H1 (cell line): ENCODE measurements at regions not wholly inside any gene's neighbourhood (a gene's known extent, or its start where the extent isn't known, plus 50 kb on each side); places are given as distances from the start of the nearest gene placed in this dataset.

Source experiments
- CTCF ChIA-PET: fragments of 300-600 bp; sonication (Branson Sonifier 250); formaldehyde crosslinking; loops from one replicate; lab custom pipeline; 2021; ENCODE audit not compliant: partially characterized antibody; lab: Charles Lee
- POLR2A ChIA-PET: fragments of 300-600 bp; sonication (Branson Sonifier 250); formaldehyde crosslinking; loops from one replicate; lab custom pipeline; 2021; ENCODE audit warnings: inconsistent platforms; ENCODE audit not compliant: partially characterized antibody; lab: Charles Lee
- DNase-seq, 2 experiments: peaks; one replicate each; pipeline versions ENCODE4 v3.0.0 to v3.0.0-alpha.2; 2010 to 2022; ENCODE audit warnings: low spot score in 2 of 2, low read depth in 1 of 2, mixed read lengths in 1 of 2
- FAIRE-seq: peaks from 2 replicates; lab custom pipeline; 2011; peaks lifted over from hg19 to GRCh38; lab: Jason Lieb, UNC
- H2AFZ ChIP-seq: 2 replicates; pipeline ENCODE4 v1.8.1; 2012; ENCODE audit warnings: low read length, inconsistent platforms
- H2AK5ac ChIP-seq: 2 replicates; pipeline ENCODE4 v1.6.1; 2013; ENCODE audit warnings: low read depth, low read length
- H2BK120ac ChIP-seq: replicated peaks from 2 replicates; pipeline ENCODE3; 2013; ENCODE audit warnings: low read depth, low read length, inconsistent platforms
- H2BK12ac ChIP-seq: 2 replicates; pipeline ENCODE4 v1.6.1; 2013; ENCODE audit warnings: low read depth, low read length
- H2BK15ac ChIP-seq: 2 replicates; pipeline ENCODE4 v1.6.1; 2013; ENCODE audit warnings: low read length
- H2BK20ac ChIP-seq: 2 replicates; pipeline ENCODE4 v1.6.1; 2013; ENCODE audit warnings: low read length
- H2BK5ac ChIP-seq: 2 replicates; pipeline ENCODE4 v1.6.1; 2013; ENCODE audit warnings: low read depth, low read length
- H3K14ac ChIP-seq: 2 replicates; pipeline ENCODE4 v1.6.1; 2013; ENCODE audit warnings: inconsistent platforms; ENCODE audit not compliant: insufficient read length
- H3K18ac ChIP-seq: 2 replicates; pipeline ENCODE4 v1.6.1; 2013; ENCODE audit warnings: low read length; ENCODE audit errors: extremely low read depth
- H3K23ac ChIP-seq: 2 replicates; pipeline ENCODE4 v1.6.1; 2013; ENCODE audit warnings: inconsistent platforms; ENCODE audit not compliant: insufficient read length
- H3K23me2 ChIP-seq: 2 replicates; pipeline ENCODE4 v1.6.1; 2013; ENCODE audit warnings: low read depth, low read length
- H3K27ac ChIP-seq: 2 replicates; pipeline ENCODE4 v1.6.1; 2011; ENCODE audit warnings: low read depth, low read length, inconsistent platforms
- H3K27me3 ChIP-seq, 4 experiments: replicated peaks in 1 of 4; 1 replicate in 1 of 4; 2 replicates in 3 of 4; pipeline versions ENCODE4 v1.6.1 to v1.8.1; 2011 to 2013; ENCODE audit warnings: low read length in 3 of 4, mild to moderate bottlenecking in 3 of 4, inconsistent platforms in 2 of 4, mixed read lengths in 2 of 4, moderate library complexity in 1 of 4; ENCODE audit not compliant: control insufficient read depth in 3 of 4, insufficient read depth in 3 of 4; ENCODE audit errors: extremely low read depth in 1 of 4
- H3K36me3 ChIP-seq, 4 experiments: 2 replicates each; pipeline versions ENCODE4 v1.6.1 to v1.8.1; 2011 to 2013; ENCODE audit warnings: mild to moderate bottlenecking in 4 of 4, low read length in 3 of 4, moderate library complexity in 2 of 4, control low read depth in 1 of 4, inconsistent platforms in 1 of 4; ENCODE audit not compliant: insufficient read depth in 4 of 4, control insufficient read depth in 2 of 4
- H3K4ac ChIP-seq: replicated peaks from 2 replicates; pipeline ENCODE3; 2013; ENCODE audit warnings: low read length, low read depth, mixed read lengths, inconsistent platforms; ENCODE audit not compliant: insufficient read length
- H3K4me1 ChIP-seq, 4 experiments: replicated peaks in 1 of 4; 1 replicate in 1 of 4; 2 replicates in 3 of 4; pipeline versions ENCODE4 v1.6.1 to v1.8.1; 2011 to 2013; ENCODE audit warnings: low read length in 3 of 4, inconsistent platforms in 2 of 4, mixed read lengths in 1 of 4; ENCODE audit not compliant: insufficient read depth in 4 of 4, control insufficient read depth in 3 of 4
- H3K4me2 ChIP-seq, 2 experiments: 2 replicates each; pipeline versions ENCODE4 v1.6.1 to v1.8.1; 2011 to 2013; ENCODE audit warnings: low read depth in 2 of 2, low read length in 2 of 2, control low read depth in 1 of 2, inconsistent platforms in 1 of 2, mild to moderate bottlenecking in 1 of 2; ENCODE audit not compliant: insufficient read depth in 1 of 2
- H3K4me3 ChIP-seq, 4 experiments: fragments of 200-600, 300-600 bp in 1 of 4; sonication (generic), shearing (Covaris generic), sonication (Bioruptor Twin) in 1 of 4; 2 replicates each; pipeline versions ENCODE4 v1.5.1 to v1.8.1; 2011 to 2016; ENCODE audit warnings: low read length in 4 of 4, low read depth in 3 of 4, control low read depth in 2 of 4, inconsistent platforms in 2 of 4, mild to moderate bottlenecking in 2 of 4, mixed read lengths in 1 of 4, moderate library complexity in 1 of 4; ENCODE audit not compliant: insufficient read depth in 2 of 4; ENCODE audit errors: extremely low read depth in 1 of 4
- H3K56ac ChIP-seq: replicated peaks from 2 replicates; pipeline ENCODE3; 2013; ENCODE audit warnings: low read depth, mild to moderate bottlenecking, mixed read lengths, low read length, inconsistent platforms; ENCODE audit not compliant: insufficient read length
- H3K79me1 ChIP-seq: 2 replicates; pipeline ENCODE4 v1.6.1; 2013; ENCODE audit warnings: low read depth, low read length, control low read depth
- H3K79me2 ChIP-seq, 2 experiments: 2 replicates each; pipeline versions ENCODE4 v1.6.1 to v1.8.1; 2012 to 2013; ENCODE audit warnings: low read length in 2 of 2, mild to moderate bottlenecking in 2 of 2, inconsistent platforms in 1 of 2; ENCODE audit not compliant: insufficient read depth in 2 of 2, control insufficient read depth in 1 of 2
- H3K9ac ChIP-seq, 4 experiments: replicated peaks in 1 of 4; 1 replicate in 1 of 4; 2 replicates in 3 of 4; pipeline versions ENCODE4 v1.6.1 to v1.8.1; 2011 to 2013; ENCODE audit warnings: low read depth in 3 of 4, low read length in 3 of 4, control low read depth in 2 of 4, mild to moderate bottlenecking in 2 of 4, moderate library complexity in 2 of 4, inconsistent platforms in 1 of 4; ENCODE audit errors: extremely low read depth in 1 of 4
- H3K9me3 ChIP-seq, 2 experiments: 2 replicates each; pipeline versions ENCODE4 v1.6.1 to v1.8.1; 2012 to 2013; ENCODE audit warnings: mild to moderate bottlenecking in 2 of 2, moderate library complexity in 2 of 2, control low read depth in 1 of 2, inconsistent platforms in 1 of 2, low read depth in 1 of 2, low read length in 1 of 2, mixed read lengths in 1 of 2; ENCODE audit not compliant: insufficient read depth in 2 of 2
- H4K20me1 ChIP-seq, 2 experiments: replicated peaks in 1 of 2; 2 replicates each; pipeline versions ENCODE3 to v1.8.1; 2011 to 2013; ENCODE audit warnings: inconsistent platforms in 2 of 2, low read length in 2 of 2, mild to moderate bottlenecking in 1 of 2; ENCODE audit not compliant: insufficient read depth in 2 of 2, control insufficient read depth in 1 of 2
- H4K5ac ChIP-seq: 2 replicates; pipeline ENCODE4 v1.6.1; 2013; ENCODE audit warnings: low read length, low read depth, mixed read lengths, inconsistent platforms; ENCODE audit not compliant: insufficient read length
- H4K8ac ChIP-seq: 2 replicates; pipeline ENCODE4 v1.8.0; 2013; ENCODE audit warnings: mild to moderate bottlenecking, moderate library complexity, low read length, inconsistent platforms; ENCODE audit not compliant: insufficient read depth; ENCODE audit errors: extremely low read depth
- H4K91ac ChIP-seq: replicated peaks from 2 replicates; pipeline ENCODE3; 2013; ENCODE audit warnings: low read length, mixed read lengths, inconsistent platforms; ENCODE audit not compliant: insufficient read length
- CBX8 ChIP-seq: fragments of 300-800, 300-1000 bp; sonication (generic); IDR thresholded peaks from 2 replicates; pipeline ENCODE4 v1.7.1; 2016; ENCODE audit warnings: low read depth, low read length, borderline replicate concordance
- POU5F1 ChIP-seq: IDR thresholded peaks from 2 replicates; pipeline ENCODE4 v1.6.1; 2011; ENCODE audit warnings: low read depth, mild to moderate bottlenecking, low read length, moderate library complexity
- WGBS, 2 experiments: shearing (Covaris generic) in 1 of 2; methylation state at CpG; one replicate each; pipeline versions ENCODE4 v1.1.6 to v1.1.7; 2013 to 2015; ENCODE audit warnings: low lambda C conversion rate in 2 of 2, mixed read lengths in 2 of 2, inconsistent platforms in 1 of 2, low coverage in 1 of 2, missing lambda C conversion rate in 1 of 2; ENCODE audit not compliant: insufficient replicate concordance in 2 of 2, insufficient coverage in 1 of 2, insufficient read length in 1 of 2; ENCODE audit errors: extremely low coverage in 1 of 2, missing lambda C conversion rate in 1 of 2; 5-methylcytosine and 5-hydroxymethylcytosine counted together

DNA sequence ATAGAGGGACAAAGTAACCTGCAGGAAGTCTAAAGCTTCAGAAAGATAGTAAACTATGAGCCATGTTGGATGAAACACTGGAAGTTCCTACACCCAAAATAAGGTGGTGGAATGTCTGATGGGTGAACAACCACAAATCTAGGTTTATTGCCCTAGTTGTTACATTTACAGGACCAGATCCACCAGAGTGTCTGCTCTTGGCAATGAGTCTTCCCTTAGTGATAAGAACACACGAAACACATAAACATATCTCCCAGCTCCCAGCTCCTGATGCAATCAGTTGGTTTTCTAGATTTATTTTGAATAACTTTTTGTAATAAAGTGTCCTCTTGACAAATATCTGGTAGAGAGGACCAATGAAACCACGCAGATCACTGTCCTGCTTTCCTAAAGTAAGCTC, 329.7 kb upstream of the WWC1 start:
- H3K79me1 ChIP-seq = no peaks in the 10 kb centered on the region
- no peak overlapping the region for H3K4me3 ChIP-seq
- H3K4me2 ChIP-seq = no peak overlapping the region
- no peak overlapping the region for H4K5ac ChIP-seq
- no peaks in the 10 kb centered on the region for H3K36me3 ChIP-seq
- H2BK15ac ChIP-seq = no peak overlapping the region
- H3K23ac ChIP-seq = no peak overlapping the region
- H2AFZ ChIP-seq = no peak overlapping the region
- no peak overlapping the region for H4K8ac ChIP-seq
- DNase-seq (no peak), FAIRE-seq (no peak)
- H4K91ac ChIP-seq = no peak overlapping the region
- H2BK20ac ChIP-seq = no peak overlapping the region
- ChIA-PET POLR2A (no interaction called here), CTCF (interaction anchor here (0.7 to 1.8 kb wide), 6 partner anchors 8 to 86 kb away, joined by 3 to 7 read pairs (median 4); no protein-coding TSS in a partner anchor)
- no peak overlapping the region for H3K27ac ChIP-seq
- no peaks in the 10 kb centered on the region for H3K27me3 ChIP-seq
- no peak overlapping the region for H2BK12ac ChIP-seq
- peaks cover 3 to 10% of the 10 kb centered on the region in 2 experiments; a peak in 2 of 4 replicates for H3K9me3 ChIP-seq
- no peaks in the 10 kb centered on the region for H3K23me2 ChIP-seq
- no peak overlapping the region for H2BK5ac ChIP-seq
- H3K18ac ChIP-seq = no peak overlapping the region
- no peak overlapping the region for H3K56ac ChIP-seq
- H3K4me1 ChIP-seq = peaks cover 0 to 7% (median 0%) of the 10 kb centered on the region in 4 experiments; a peak in 3 of 7 replicates
- H2AK5ac ChIP-seq = no peak overlapping the region
- H3K4ac ChIP-seq = no peak overlapping the region
- 83% methylated on average over 2 of the region's 2 CpGs; no CpG with 5 or more reads in 1 of the 2 experiments for WGBS, 2 experiments
- no peak for TF ChIP-seq POU5F1
- TF ChIP-seq CBX8 = no peak
- TF ChIP-seq, all 59 proteins: peak for 0
- Histone ChIP-seq H2BK120ac (no peak overlapping the region), H3K14ac (no peak overlapping the region), H4K20me1 (no peaks in the 10 kb centered on the region), H3K79me2 (no peaks in the 10 kb centered on the region), H3K9ac (no peak overlapping the region)
